VCaP (cell line): ENCODE measurements at regions not wholly inside any gene's neighbourhood (a gene's known extent, or its start where the extent isn't known, plus 50 kb on each side); places are given as distances from the start of the nearest gene placed in this dataset.

Source experiments
- H3K27ac ChIP-seq: fragments of 450-650 bp; 2 replicates; pipeline ENCODE4 v1.5.1; 2017
- CTCF ChIP-seq: fragments of 450-650 bp; conservative IDR thresholded peaks from 2 replicates; pipeline ENCODE4 v1.5.1; 2017; ENCODE audit warnings: mild to moderate bottlenecking, moderate library complexity

GRCh38 chr10:113397047-113397446 lies 155.8 kb upstream of the HABP2 start:
- no peak for TF ChIP-seq CTCF
- H3K27ac ChIP-seq = no peak overlapping the region

- no peak overlapping the region for H3K27ac ChIP-seq
- no peak for TF ChIP-seq CTCF
Observed at GRCh38 chr10:113399065-113399464, 153.8 kb upstream of the HABP2 start.

GRCh38 chr10:113402602-113403001 lies 150.3 kb upstream of the HABP2 start:
- no peak for TF ChIP-seq CTCF
- H3K27ac ChIP-seq = no peak overlapping the region

- H3K27ac ChIP-seq = no peak overlapping the region
- TF ChIP-seq CTCF = no peak
Observed at GRCh38 chr10:113407218-113407617, 145.6 kb upstream of the HABP2 start.

- no peak overlapping the region for H3K27ac ChIP-seq
- TF ChIP-seq CTCF = no peak
Observed at GRCh38 chr10:113409175-113409574, 143.7 kb upstream of the HABP2 start.

GRCh38 chr10:113410618-113411017 lies 142.2 kb upstream of the HABP2 start:
- TF ChIP-seq CTCF = no peak
- H3K27ac ChIP-seq = no peak overlapping the region

- H3K27ac ChIP-seq = no peak overlapping the region
- TF ChIP-seq CTCF = no peak
Observed at GRCh38 chr10:113411456-113411855, 141.4 kb upstream of the HABP2 start.

- TF ChIP-seq CTCF = no peak
- H3K27ac ChIP-seq = no peak overlapping the region
Observed at GRCh38 chr10:113412161-113412560, 140.7 kb upstream of the HABP2 start.
